ENCODE measurements at regions not wholly inside any gene's neighbourhood (a gene's known extent, or its start where the extent isn't known, plus 50 kb on each side); places are given as distances from the start of the nearest gene placed in this dataset.

GRCh38 chr15:81575436-81576123, 201.6 kb upstream of the TMC3 start:
- Histone ChIP-seq H3K4me3 (ENCODE audit: low read depth, low read length) (no peak overlapping the region), H3K4me1 (no peaks in the 10 kb centered on the region), H3K27me3 (replicated peaks; ENCODE audit: control insufficient read depth, insufficient read depth, low read length) (no peaks in the 10 kb centered on the region), H3K9me3 (no peaks in the 10 kb centered on the region), H3K36me3 (ENCODE audit: control insufficient read depth, insufficient read depth, low read length) (no peaks in the 10 kb centered on the region)
- no peak overlapping the region for H3K27ac Mint-ChIP-seq (ENCODE audit: unreplicated experiment)
- no peak for DNase-seq
- no peaks in the 10 kb centered on the region for H3K9me3 Mint-ChIP-seq (ENCODE audit: unreplicated experiment)
- H3K27me3 Mint-ChIP-seq (ENCODE audit: insufficient read depth, unreplicated experiment), result peaks cover 11% of the 10 kb centered on the region
- no peaks in the 10 kb centered on the region for H3K4me1 Mint-ChIP-seq (ENCODE audit: low read depth, unreplicated experiment)
- intact Hi-C loops (cut with micrococcal nuclease; ENCODE audit: unreplicated experiment), result no loop called here
- ChIA-PET CTCF (no interaction called here), POLR2A (no interaction called here)
- H3K36me3 Mint-ChIP-seq (ENCODE audit: insufficient read depth, unreplicated experiment), result no peaks in the 10 kb centered on the region
- no peak overlapping the region for H3K4me3 Mint-ChIP-seq (ENCODE audit: unreplicated experiment)
- TF ChIP-seq, protein P1, sequence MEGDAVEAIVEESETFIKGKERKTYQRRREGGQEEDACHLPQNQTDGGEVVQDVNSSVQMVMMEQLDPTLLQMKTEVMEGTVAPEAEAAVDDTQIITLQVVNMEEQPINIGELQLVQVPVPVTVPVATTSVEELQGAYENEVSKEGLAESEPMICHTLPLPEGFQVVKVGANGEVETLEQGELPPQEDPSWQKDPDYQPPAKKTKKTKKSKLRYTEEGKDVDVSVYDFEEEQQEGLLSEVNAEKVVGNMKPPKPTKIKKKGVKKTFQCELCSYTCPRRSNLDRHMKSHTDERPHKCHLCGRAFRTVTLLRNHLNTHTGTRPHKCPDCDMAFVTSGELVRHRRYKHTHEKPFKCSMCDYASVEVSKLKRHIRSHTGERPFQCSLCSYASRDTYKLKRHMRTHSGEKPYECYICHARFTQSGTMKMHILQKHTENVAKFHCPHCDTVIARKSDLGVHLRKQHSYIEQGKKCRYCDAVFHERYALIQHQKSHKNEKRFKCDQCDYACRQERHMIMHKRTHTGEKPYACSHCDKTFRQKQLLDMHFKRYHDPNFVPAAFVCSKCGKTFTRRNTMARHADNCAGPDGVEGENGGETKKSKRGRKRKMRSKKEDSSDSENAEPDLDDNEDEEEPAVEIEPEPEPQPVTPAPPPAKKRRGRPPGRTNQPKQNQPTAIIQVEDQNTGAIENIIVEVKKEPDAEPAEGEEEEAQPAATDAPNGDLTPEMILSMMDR (IDR thresholded peaks at IDR 0.05; ENCODE audit: insufficient read depth in 1 of 2, low read depth in 1 of 2, low read length in 1 of 2, severe bottlenecking in 1 of 2, unreplicated experiment in 1 of 2), result no peak
- no TSS peak for BruUV-seq (replicated peaks)

DNA sequence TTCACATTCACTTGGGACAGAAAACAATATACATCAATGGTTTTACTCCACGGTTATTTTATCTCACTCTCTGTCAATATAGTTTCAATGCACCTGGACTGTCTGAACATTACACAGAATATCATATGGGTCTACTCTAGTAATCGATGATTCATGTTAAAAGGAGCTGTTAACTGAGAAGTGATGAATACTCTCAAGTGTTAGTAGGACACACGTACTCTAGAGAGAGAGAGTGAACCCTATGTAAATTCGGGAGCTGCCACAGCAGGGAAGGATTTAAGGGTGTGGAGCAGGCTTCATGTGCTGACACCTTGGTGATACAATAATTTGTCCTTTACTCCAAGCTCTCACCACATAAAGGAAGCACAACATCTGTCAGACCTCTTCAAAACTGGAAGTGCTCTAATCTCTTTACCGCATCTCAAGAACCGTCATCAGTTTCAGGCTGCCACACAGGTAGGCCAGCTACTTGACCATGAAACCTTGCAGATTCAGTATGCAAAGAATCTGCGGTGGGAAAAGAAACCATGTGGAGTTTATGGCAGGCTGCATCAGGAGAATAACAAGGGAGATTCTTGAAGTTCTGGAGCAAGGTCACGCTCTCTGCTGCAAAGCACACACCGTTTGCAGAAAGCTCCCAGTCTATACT, 199.2 kb upstream of the TMC3 start:
- no peaks in the 10 kb centered on the region for H3K36me3 ChIP-seq (ENCODE audit: control insufficient read depth, insufficient read depth, low read length)
- POLR2A ChIA-PET, result no interaction called here
- no peak overlapping the region for H3K4me3 Mint-ChIP-seq (ENCODE audit: unreplicated experiment)

DNA sequence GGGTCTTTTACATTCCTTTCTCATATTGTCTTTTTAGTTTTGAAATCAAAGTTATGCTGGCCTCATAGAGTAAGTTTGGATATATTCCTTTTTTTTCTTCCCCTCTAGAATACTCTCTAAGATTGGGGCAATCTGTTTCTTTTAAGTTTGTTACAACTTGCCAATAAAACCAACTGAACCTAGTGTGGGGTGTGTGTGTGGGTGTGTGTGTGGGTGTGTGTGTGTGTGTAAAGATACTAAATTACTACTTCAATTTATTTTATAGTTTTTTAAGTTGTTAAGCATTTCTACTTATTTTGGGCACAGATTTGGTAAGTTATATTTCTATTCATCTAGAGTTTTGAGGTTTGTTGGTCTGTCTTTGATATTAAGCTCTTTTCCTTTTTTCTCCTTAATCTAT, 198.2 kb upstream of the TMC3 start:
- H3K27me3 ChIP-seq (replicated peaks; ENCODE audit: control insufficient read depth, insufficient read depth, low read length), result no peaks in the 10 kb centered on the region
- no peaks in the 10 kb centered on the region for H3K9me3 Mint-ChIP-seq (ENCODE audit: unreplicated experiment)
- POLR2A ChIA-PET, result no interaction called here
- H3K9me3 ChIP-seq, result no peaks in the 10 kb centered on the region
- CTCF ChIA-PET, result no interaction called here
- no peak overlapping the region for H3K4me3 Mint-ChIP-seq (ENCODE audit: unreplicated experiment)
- H3K27ac Mint-ChIP-seq (ENCODE audit: unreplicated experiment), result no peak overlapping the region
- no peaks in the 10 kb centered on the region for H3K36me3 Mint-ChIP-seq (ENCODE audit: insufficient read depth, unreplicated experiment)
- no peak for DNase-seq
- H3K4me1 Mint-ChIP-seq (ENCODE audit: low read depth, unreplicated experiment), result no peaks in the 10 kb centered on the region
- BruUV-seq (replicated peaks), result no TSS peak
- intact Hi-C loops (cut with micrococcal nuclease; ENCODE audit: unreplicated experiment), result no loop called here
- H3K4me3 ChIP-seq (ENCODE audit: low read depth, low read length), result no peak overlapping the region
- no peaks in the 10 kb centered on the region for H3K36me3 ChIP-seq (ENCODE audit: control insufficient read depth, insufficient read depth, low read length)
- TF ChIP-seq, protein P1 (IDR thresholded peaks at IDR 0.05; ENCODE audit: insufficient read depth in 1 of 2, low read depth in 1 of 2, low read length in 1 of 2, severe bottlenecking in 1 of 2, unreplicated experiment in 1 of 2), result no peak
- H3K4me1 ChIP-seq, result no peaks in the 10 kb centered on the region
- peaks cover 11% of the 10 kb centered on the region for H3K27me3 Mint-ChIP-seq (ENCODE audit: insufficient read depth, unreplicated experiment)

More for the DNA sequence above, 199.2 kb upstream of the TMC3 start:
- peaks cover 8% of the 10 kb centered on the region for H3K27me3 Mint-ChIP-seq (ENCODE audit: insufficient read depth, unreplicated experiment)
- DNase-seq, result no peak
- H3K27ac Mint-ChIP-seq (ENCODE audit: unreplicated experiment), result no peak overlapping the region
- no peaks in the 10 kb centered on the region for H3K9me3 Mint-ChIP-seq (ENCODE audit: unreplicated experiment)
- Histone ChIP-seq H3K4me1 (no peaks in the 10 kb centered on the region), H3K9me3 (no peaks in the 10 kb centered on the region), H3K27me3 (replicated peaks; ENCODE audit: control insufficient read depth, insufficient read depth, low read length) (no peaks in the 10 kb centered on the region), H3K4me3 (ENCODE audit: low read depth, low read length) (no peak overlapping the region)
- intact Hi-C loops (cut with micrococcal nuclease; ENCODE audit: unreplicated experiment), result no loop called here
- CTCF ChIA-PET, result no interaction called here
- no TSS peak for BruUV-seq (replicated peaks)
- TF ChIP-seq, protein P1 (IDR thresholded peaks at IDR 0.05; ENCODE audit: insufficient read depth in 1 of 2, low read depth in 1 of 2, low read length in 1 of 2, severe bottlenecking in 1 of 2, unreplicated experiment in 1 of 2), result no peak
- H3K4me1 Mint-ChIP-seq (ENCODE audit: low read depth, unreplicated experiment), result no peaks in the 10 kb centered on the region
- H3K36me3 Mint-ChIP-seq (ENCODE audit: insufficient read depth, unreplicated experiment), result no peaks in the 10 kb centered on the region
